GM21423 (cell line): ENCODE measurements at regions not wholly inside any gene's neighbourhood (a gene's known extent, or its start where the extent isn't known, plus 50 kb on each side); places are given as distances from the start of the nearest gene placed in this dataset.
"Not testable (repeated sequence)": the region's sequence is repeated elsewhere in the genome, so short reads cannot be mapped to it uniquely, and the experiment has no call there.

ENCODE experiments used
- ATAC-seq: cut with Tn5 transposase; IDR thresholded peaks from one replicate; pipeline ENCODE4 v1.9.1; 2021; ENCODE audit warnings: mild to moderate bottlenecking, moderate library complexity; ENCODE audit not compliant: unreplicated experiment

DNA sequence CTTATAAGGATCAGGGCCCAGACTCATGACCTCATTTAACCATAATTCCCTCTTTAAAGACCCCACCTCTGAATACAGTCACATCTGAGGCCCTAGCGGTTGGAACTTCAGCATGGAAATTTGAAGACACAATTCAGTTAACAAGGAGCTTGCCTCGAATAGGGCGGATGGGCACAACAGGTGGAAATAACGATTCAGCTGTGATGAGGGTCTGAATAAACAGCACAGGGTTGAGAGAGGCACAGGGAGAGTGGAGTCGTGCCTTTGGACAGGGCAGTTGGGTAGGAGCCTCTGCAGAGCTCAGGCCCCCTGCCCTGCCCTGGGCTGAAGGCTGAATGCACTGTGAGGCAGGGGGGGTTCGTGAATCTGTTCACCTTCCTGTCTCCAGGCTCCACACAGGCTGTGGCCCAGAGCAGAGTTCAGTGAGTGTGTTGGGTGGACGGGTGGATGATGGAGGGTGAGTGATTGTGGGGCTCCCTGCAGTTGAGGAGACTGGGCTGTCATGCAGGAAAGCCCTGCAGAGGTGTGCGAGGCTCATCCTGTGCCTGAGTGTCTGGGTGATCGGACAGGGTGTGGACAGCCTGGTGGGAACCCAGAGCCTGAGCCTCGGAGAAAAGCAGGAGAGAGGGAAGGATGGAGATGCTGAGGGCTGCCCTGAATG, 243.1 kb downstream of the FOXD2 start:
- ATAC-seq: no peak

DNA sequence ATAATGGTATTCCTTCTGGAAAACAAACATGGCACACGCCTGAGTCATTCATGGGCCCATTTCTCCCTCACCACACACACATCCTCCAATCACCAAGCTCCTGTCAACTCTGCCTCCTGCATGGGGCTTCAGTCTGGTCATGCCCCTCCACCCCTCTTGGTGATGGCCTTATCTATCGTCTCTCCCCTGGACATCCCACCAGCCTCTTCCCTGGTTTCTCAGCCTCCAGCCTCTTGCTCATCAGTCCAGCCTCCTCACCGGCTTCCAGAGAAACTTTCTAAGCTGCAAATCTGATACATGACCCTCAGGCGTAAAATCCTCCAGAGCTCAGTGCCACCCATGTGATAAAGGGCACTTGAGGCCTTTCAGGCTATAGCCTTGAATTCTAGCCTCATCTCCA, 243.9 kb downstream of the FOXD2 start:
- no peak for ATAC-seq

DNA sequence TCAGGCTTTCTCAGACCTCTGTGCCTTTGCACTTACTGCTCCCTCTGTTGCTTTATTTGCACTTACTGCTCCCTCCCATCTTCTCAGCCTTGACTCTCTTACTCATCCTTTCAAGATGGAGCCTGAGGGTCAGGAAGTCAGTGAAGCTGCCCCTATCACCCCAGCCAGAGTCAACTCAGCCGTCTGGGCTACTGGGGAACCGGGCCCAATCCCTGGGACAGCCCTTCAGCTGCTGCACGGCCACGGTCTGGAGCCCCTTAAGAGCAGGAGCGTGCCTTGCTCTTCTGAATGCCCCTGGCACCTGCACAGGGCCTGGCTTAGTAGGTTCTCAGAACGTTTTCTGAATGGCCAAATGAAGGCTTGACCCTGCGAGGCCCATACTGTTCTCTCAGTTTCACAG, 244.4 kb downstream of the FOXD2 start:
- ATAC-seq: no peak

DNA sequence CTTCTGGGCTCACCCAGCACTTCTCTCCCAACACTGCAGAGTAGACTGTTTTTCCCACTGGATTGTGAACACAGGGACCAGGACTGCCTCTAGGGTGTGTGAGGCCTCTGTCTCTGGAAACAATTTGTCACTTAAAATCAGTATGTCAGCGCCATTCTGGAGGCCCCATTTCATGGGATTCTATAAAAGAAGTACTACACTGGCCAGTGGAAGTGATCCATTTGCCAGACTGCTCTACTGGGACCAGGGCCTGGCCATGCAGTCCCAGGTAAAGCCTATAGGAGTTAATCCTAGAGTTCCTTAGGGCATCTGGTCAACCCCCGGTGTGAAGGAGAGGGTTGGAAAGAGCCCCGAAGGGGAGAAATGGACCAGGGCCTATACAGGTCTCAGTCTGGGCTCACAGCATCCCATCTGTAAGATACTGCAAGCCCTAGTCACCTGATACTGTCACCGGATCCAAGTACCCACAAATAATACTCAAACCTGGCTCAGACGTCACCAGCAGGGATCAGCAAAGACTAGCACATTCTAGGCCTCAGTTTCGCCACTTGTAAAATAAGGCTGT, 245.0 kb downstream of the FOXD2 start:
- no peak for ATAC-seq

DNA sequence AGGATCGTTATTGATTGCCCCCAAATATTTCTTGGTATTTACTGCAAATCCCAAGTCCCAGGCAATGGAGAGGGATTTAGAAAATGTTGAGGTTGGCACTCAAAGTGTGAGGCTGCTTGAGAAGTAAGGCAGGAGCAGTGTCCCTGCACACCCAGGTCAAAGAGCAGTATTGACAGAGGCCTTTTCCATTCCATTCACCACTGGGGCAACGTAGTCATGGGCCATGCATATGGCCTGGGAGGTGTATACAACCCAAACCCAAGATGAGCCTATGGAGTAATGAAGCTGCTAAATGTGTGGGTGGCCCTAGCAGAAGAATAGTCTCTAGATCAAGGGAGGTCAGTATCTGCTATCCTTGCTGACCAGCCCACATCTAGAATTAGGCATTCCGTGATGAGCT, 245.6 kb downstream of the FOXD2 start:
- ATAC-seq: no peak

DNA sequence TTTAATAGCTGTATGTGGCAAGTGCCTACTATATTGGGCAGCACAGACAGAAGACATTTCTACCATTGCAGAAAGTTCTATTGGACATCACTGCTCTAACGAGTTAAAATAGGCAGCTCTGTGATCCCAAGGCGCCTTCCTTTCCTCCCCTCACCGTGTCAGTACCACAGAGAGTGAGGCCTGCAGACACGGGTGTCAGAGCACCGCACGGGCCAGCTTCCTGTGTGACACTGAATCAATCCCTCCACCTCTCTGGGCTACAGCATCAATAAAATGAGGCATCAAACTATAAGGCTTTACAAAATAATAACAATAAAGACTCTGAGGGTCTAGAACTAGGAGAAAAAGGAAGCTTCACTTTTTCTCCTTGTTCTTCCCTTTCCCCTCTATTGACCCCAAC, 246.7 kb downstream of the FOXD2 start:
- no peak for ATAC-seq

DNA sequence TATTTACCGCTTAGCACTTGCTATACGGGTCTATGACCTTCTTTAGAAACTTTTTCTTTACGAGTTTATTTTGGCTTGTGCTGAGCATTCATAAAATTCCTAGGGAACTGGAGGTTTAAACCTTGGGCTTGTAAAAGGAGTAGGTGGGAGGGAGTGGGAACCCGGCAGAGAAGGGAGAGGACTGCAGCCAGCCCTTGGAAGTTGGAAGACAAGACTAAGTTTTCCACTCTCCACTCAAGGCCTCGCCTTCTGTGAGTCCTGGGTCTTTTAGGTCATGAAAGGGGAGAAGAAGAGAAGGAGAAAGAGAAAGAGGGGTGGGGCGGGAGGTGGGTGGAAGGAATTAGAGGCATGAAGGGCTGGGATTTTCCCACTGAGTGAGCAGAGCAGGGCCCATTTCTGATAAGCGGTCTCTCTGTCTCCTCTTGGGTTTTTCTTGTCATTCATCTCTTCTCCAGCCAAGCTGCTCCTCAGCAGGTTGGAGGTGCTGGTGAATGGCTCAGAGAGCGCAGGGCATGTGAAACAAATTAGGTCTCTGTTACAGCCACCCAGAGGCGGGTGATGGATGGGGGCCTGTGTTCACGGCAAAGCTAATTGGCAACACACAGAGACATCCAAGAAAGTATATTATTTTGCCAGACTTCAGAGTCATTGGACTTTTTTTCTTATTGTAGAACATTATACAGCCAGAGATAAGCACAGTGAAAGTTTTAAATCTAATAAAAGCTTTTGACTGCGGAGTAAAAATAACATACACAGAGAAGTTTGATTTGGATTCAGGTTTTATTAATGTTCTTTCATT, 247.3 kb downstream of the FOXD2 start:
- no peak for ATAC-seq

DNA sequence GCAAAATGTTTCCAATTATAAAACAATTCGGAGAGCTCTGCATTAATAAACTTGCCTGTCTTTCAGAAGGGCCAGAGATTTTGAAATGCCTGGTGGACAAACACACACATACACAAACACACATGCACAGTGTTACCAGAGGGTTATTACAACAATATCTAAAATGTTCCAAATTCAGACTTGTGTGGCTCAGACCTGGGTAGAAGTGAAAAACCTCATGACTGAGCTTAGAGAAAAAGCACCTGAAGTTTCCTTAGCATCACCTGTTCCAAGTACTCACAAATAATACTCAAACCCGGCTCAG, 247.9 kb downstream of the FOXD2 start:
- ATAC-seq: no peak

DNA sequence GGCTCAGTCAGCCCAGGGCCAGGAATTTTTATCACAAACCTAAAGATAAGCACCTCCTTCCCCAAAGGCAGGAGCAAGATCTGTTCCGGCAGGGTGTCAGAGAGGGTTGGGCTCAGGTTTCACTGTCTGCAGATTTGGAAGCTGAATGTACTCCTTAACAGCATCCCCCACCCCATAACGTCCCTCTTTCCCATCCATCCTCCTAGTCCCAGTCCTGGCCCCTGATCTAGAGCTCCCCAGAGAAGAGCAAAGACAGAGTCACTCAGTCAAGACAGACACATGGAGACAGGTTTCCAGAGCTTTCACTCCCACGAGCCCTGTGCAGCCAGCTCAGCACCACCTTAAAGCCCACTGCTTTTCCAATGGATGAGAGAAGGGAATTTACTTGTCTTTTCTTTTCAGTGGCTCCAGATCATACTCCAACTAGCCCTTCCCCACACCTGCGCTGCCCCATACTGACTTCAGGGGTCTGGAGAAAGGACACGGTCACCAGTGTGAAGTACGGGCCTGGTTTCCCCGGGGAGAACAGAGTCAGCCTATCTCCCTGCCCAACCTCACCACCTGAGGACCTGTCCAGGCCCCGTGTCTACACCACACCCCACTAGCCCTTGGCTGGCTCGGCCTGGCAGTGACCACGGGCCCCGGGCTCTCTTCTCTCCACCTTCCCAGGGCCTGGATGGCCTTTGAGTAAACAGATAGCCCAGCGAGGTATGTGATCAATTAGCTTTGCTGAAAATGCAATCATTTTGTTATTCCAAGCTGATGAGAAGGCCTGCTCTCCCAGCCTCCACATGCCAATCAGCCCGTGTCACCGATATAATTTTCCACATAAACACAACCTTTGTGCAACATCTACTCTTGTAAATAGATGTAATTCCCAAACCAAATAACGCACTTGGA, 249.1 kb downstream of the FOXD2 start:
- no peak for ATAC-seq

DNA sequence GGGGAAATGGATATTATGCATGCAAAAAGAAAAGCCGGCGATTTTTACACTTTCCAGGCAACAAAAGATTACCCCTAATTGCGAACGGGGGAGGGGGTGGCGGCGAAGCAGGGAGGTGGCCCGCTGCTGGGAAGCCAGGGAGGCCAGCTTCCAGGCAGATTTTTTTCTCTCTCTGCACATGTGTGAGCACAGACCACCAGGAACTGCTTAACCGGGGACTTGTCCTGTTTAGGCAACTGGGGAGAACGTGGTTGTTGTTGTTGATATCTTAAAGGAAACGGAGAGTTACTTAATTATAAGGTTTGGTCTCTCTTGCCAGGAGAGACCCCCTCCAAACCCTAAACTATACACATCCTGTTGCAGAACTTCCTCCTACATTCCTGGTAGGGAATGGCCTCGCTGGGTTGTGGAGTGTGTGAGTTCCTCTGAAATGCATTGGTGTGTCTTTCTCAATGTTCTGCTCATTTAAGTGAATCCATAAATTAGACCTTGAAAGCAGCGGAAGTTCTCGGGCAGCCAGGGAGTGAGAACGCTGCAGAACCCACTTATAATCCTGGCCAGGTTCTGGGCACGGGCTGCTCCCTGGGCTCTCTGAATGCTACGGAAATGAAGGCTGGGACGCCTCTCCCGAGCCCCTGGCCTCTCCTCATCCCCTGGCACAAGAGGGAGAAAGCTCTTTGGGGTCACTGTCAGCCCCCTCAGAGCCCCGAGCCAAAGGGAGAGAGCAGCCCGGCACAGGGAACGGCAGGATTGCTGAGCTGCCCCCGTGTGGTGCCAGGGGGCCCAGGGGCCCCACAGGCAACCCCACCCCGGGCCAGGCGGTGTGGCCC, 250.0 kb downstream of the FOXD2 start:
- ATAC-seq: no peak

DNA sequence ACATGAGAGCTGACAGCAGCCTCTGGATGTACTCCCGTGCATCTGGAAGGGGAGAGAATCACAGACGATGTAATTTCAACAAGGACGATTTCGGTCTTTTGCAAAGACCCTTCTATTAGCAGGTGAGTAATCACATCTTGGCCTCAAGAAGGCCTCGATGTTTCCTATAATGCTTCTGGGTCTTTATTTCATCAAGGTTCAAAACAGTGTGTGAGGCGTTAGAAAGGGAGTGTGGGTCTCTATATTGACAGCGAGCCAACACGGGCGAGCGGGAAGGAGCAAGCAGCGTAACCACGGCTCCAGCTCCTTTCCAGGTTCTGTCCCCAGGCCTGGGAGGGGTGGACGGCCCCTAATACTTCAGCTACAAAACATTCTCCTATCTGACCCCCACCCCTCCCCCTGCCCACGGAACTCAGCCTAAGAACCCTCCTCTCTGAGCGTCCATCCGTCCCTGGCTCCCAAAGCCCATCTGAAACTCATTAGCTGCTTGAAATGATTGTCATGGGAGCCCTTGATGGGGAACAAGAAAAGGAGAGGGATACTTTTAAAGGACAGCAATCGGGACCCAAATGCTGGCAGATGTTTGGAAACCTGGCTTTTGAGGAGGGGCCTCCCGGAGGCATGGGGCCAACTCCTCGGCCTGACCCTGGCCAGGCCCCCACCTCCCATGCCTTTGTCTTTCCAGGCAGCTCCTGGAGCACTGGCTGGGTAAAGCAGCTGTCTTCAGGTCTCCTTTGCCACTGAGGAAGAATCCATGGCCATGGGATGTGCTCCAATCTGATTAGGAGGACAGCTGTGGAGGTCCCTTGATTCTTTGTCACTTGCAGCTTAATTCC, 250.8 kb downstream of the FOXD2 start:
- ATAC-seq: no peak

DNA sequence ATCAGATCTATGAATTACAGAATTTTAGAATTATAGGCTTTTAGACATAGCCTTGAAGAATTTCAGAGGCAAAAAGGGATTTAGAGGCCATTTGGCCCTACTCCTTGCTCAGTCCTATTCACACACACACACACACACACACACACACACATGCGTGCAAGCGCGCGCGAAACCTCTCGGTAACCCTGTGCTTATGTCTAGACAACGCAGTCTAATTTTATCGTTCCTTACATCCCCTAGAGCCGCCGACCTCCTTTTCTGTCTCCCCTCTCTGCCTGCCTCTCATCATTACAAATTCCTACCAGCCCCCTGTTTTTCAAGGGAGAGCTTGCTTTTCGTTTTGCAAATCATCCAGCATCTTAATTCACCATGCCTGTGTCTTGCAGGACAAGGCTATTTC, 252.1 kb downstream of the FOXD2 start:
- ATAC-seq: no peak

DNA sequence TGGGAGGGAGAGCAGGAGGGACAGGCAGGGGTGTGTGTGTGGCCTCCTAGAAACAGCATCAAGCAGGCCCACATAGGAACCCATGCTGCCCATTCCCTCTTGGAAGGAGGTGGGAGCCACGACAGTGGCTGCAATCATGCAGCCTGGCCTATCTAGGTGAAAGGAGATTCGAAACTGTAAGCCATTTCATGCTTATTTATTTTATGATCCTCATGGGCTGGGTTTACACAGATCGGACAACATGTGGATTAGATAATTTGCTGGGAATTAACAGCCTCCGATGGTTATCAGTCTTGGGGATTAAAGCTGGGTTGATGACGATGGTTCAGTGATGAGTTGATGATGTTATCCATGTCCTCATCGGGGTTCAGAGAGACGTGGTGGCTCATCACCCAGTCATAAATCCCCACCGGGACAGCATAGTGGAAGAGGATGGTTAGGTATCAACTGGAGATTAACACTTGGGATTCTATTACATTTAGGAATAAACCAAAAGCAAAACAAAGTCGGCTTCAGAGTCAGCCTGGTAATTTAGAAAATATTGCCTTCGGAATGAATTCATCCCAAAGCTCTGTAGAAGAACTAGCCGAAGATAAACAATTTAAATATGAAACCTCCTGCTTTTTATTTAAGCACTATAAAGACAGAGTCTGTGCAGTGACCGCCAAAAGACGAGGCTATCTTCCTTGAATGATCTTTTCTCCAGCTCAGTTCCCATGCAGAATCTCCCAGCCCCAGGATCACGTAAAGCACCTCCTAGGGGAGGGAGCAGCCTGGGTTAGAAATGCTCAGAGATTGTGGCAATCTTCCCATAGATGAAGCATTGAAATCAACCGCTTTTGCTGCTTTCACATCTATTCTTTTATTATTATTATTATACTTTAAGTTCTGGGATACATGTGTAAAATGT, 252.8 kb downstream of the FOXD2 start:
- ATAC-seq: no peak

DNA sequence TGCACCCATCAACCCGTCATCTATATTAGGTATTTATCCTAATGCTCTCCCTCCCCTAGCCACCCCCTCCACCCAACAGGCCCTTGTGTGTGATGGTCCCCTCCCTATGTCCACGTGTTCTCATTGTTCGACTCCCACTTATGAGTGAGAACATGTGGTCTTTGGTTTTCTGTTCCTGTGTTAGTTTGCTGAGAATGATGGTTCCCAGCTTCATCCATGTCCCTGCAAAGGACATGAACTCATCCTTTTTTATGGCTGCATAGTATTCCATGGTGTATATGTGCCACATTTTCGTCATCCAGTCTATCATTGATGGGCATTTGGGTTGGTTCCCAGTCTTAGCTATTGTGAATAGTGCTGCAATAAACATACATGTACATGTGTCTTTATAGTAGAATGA, 253.4 kb downstream of the FOXD2 start:
- not testable (repeated sequence) for ATAC-seq

DNA sequence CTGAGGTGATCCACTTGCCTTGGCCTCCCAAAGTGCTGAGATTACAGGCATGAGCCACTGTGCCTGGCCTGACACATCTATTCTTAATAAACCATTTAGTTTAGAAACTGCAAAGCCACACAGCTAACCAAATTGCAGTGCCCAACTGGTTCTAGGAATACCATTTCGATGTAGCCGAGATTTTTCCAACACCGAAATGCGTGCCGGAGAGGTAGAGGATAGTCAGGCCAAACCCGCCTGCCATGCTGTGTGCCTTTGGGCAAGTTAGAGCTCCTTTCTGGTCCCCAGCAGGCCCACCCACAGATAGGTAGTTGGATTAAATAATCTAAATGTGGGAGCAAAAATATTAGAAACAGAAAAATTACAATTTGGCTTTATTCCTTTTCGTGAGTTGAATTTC, 254.4 kb downstream of the FOXD2 start:
- ATAC-seq: no peak

DNA sequence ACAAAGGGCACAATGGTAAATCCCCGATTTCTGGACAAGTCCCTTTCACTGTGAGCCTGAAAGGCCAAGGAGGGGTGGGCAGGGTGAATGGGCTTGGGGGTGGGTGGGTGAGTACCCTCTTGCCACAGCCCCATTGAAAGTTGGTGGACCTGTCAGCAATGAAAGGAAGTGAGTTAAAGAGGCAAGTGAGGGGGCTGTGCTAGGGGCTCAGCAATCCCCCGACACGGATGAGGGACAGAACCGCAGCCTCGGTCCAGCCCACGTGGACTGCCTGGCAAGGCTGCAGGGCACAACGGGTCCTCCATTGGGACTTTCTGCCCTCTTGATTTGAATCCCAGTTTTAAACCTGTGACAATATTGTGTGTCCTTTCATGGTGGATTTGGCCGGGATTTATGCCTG, 255.3 kb downstream of the FOXD2 start:
- ATAC-seq: no peak

DNA sequence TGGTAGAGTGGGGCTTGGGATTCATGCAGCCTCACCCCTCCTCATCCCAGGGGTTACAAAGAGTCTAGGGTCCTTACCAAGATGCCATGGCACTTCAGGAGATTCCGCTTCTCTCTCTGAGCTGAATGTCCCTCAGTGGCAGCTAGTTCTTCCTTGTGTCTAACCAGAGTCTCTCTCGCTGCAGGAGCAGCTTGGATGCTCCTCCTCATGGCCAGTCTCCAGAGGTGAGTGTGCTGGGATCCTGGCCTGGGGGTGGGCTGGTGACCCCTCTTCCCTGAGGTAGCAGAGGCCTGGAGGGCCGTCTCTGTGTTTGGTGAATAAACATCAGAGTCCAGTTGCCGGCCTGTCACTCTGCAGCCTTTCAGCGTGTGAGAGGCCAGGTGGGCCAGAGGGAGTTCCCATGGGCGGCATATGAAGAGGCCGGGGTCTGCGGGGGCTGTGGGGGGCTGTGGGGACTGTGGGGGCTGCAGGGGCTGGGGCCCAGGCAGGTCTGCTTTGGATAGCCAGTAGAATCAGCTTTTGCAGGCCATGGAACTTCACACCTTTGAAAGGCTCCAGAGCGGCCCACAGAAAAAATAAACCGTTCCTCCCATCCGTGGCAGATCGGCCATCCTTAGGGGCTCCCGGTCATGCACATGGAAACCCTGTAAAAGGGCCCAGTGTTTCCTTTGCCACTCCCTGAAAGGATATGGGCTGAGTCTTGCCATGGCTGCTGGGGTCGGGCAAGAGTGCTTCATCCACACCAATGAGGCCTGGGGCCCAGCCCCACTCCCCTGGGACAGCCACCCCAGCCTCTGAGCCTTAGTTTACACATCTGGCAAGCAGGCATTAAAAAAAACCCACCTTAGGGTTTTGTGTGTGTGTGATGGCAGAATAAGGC, 256.4 kb downstream of the FOXD2 start:
- ATAC-seq: no peak

DNA sequence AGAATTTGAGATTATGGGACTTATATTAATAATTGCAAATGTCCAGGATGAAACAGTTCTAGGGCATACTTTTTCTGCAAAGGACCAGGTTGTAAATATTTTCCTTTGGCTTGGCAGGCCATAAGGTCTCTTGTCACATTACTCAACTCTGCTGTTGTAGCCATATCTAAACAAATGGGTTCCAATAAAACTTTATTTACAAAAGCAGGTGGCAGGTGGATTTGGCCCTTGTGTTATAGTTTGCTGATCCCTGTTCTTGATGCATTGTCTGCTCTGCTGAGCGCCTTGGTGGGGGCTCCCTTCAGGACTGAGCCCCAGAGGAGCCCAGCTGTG, 258.5 kb downstream of the FOXD2 start:
- no peak for ATAC-seq
